ENCODE measurements at regions not wholly inside any gene's neighbourhood (a gene's known extent, or its start where the extent isn't known, plus 50 kb on each side); places are given as distances from the start of the nearest gene placed in this dataset.

GRCh38 chr1:96364576-96364975 lies 357.0 kb upstream of the PTBP2 start:
- H3K27me3 ChIP-seq (ENCODE audit: insufficient read depth), result no peaks in the 10 kb centered on the region
- DNase-seq, result no peak
- H3K9ac ChIP-seq, result no peak overlapping the region
- H3K4me3 ChIP-seq (ENCODE audit: low read depth in 2 of 2, low read length in 1 of 2), result no peak overlapping the region
- no peak overlapping the region for H3K4me2 ChIP-seq
- peaks cover 27% of the 10 kb centered on the region for H3F3A ChIP-seq (replicated peaks; ENCODE audit: insufficient read depth)
- ChIA-PET POLR2A (no interaction called here), CTCF (no interaction called here)
- H3K27ac ChIP-seq (ENCODE audit: low read depth in 2 of 2, low read length in 1 of 2), result peak overlapping the region in 1 of 2 experiments; percentile 8; a peak in 1 of 4 replicates
- no peaks in the 10 kb centered on the region for H4K20me1 ChIP-seq (ENCODE audit: insufficient read depth)
- no peak overlapping the region for H2AFZ ChIP-seq (ENCODE audit: low read depth)
- H3K9me2 ChIP-seq, result no peaks in the 10 kb centered on the region
- no peaks in the 10 kb centered on the region for H3K9me3 ChIP-seq
- peaks cover 6 to 34% of the 10 kb centered on the region in 2 experiments for H3K4me1 ChIP-seq (ENCODE audit: control insufficient read depth in 1 of 2, insufficient read depth in 2 of 2, low read depth in 1 of 2, low read length in 1 of 2)
- no peaks in the 10 kb centered on the region for H3K36me3 ChIP-seq (replicated peaks in 1 of 2; ENCODE audit: control insufficient read depth in 1 of 2, insufficient read depth in 2 of 2, low read length in 1 of 2)
- H3K79me2 ChIP-seq (ENCODE audit: insufficient read depth), result no peaks in the 10 kb centered on the region
- no peak for TF ChIP-seq SMC3 (IDR thresholded peaks at IDR 0.05; ENCODE audit: low read depth, low read length)
- no peak for TF ChIP-seq RFX5 (IDR thresholded peaks at IDR 0.05; ENCODE audit: low read length)
- TF ChIP-seq USF2 (IDR thresholded peaks at IDR 0.05; ENCODE audit: borderline replicate concordance, low read depth, low read length), result no peak
- TF ChIP-seq NFIC (IDR thresholded peaks at IDR 0.05; ENCODE audit: borderline replicate concordance), result peak; percentile 47; the same call in 1 of the 2 replicates
- TF ChIP-seq JUND (IDR thresholded peaks at IDR 0.05), result peak; percentile 74
- TF ChIP-seq RAD21 (IDR thresholded peaks at IDR 0.05; ENCODE audit: low read length), result no peak
- TF ChIP-seq ZBTB33 (IDR thresholded peaks at IDR 0.05; ENCODE audit: borderline replicate concordance, low read depth), result no peak
- TF ChIP-seq MEF2A (IDR thresholded peaks at IDR 0.05; ENCODE audit: borderline replicate concordance, low read depth), result no peak
- TF ChIP-seq GATA2 (CRISPR knock-in tag; IDR thresholded peaks at IDR 0.05), result no peak
- TF ChIP-seq RXRA (IDR thresholded peaks at IDR 0.05; ENCODE audit: borderline replicate concordance, low read depth), result no peak
- no peak for TF ChIP-seq RCOR1 (IDR thresholded peaks at IDR 0.05; ENCODE audit: low read length)
- peak in 1 of 2 experiments; percentile 58; a peak in 1 of 4 replicates for TF ChIP-seq EP300 (IDR thresholded peaks at IDR 0.05; ENCODE audit: borderline replicate concordance in 1 of 2, low read depth in 1 of 2, low read length in 1 of 2)
- no peak for TF ChIP-seq POLR2AphosphoS5 (IDR thresholded peaks at IDR 0.05; ENCODE audit: low read depth, low read length)
- no peak for TF ChIP-seq GABPA (IDR thresholded peaks at IDR 0.05; ENCODE audit: low read depth)
- TF ChIP-seq REST (IDR thresholded peaks at IDR 0.05; ENCODE audit: low read depth, low read length), result no peak
- no peak for TF ChIP-seq SIN3A (IDR thresholded peaks at IDR 0.05; ENCODE audit: borderline replicate concordance, low read depth, low read length)
- TF ChIP-seq IRF3 (IDR thresholded peaks at IDR 0.05; ENCODE audit: low read depth, low read length), result no peak
- TF ChIP-seq MAX (IDR thresholded peaks at IDR 0.05; ENCODE audit: low read depth), result no peak
- 0 out of 2 replicates have a peak, but pooled peaks have one; percentile 37 for TF ChIP-seq TEAD4 (IDR thresholded peaks at IDR 0.05; ENCODE audit: borderline replicate concordance, insufficient read depth)
- TF ChIP-seq TCF12 (IDR thresholded peaks at IDR 0.05), result peak; percentile 89
- no peak for TF ChIP-seq MXI1 (IDR thresholded peaks at IDR 0.05; ENCODE audit: low read depth, low read length)
- TF ChIP-seq FOSL2 (IDR thresholded peaks at IDR 0.05; ENCODE audit: borderline replicate concordance, low read depth), result peak; percentile 56
- no peak for TF ChIP-seq NRF1 (IDR thresholded peaks at IDR 0.05; ENCODE audit: low read depth, low read length)
- no peak for TF ChIP-seq YY1 (IDR thresholded peaks at IDR 0.05; ENCODE audit: low read depth)
- TF ChIP-seq CHD2 (IDR thresholded peaks at IDR 0.05; ENCODE audit: low read length, partially characterized antibody), result no peak
- peak; percentile 78 for TF ChIP-seq PBX3 (IDR thresholded peaks at IDR 0.05)
- no peak for TF ChIP-seq USF1 (IDR thresholded peaks at IDR 0.05; ENCODE audit: borderline replicate concordance, low read depth)

Measured in SK-N-SH (cell line).